GM18907 (cell line): ENCODE measurements at regions not wholly inside any gene's neighbourhood (a gene's known extent, or its start where the extent isn't known, plus 50 kb on each side); places are given as distances from the start of the nearest gene placed in this dataset.
"Not testable (repeated sequence)": the region's sequence is repeated elsewhere in the genome, so short reads cannot be mapped to it uniquely, and the experiment has no call there.

Source experiments
- ATAC-seq: cut with Tn5 transposase; IDR thresholded peaks from one replicate; pipeline ENCODE4 v1.9.1; 2021; ENCODE audit warnings: mild to moderate bottlenecking, moderate library complexity; ENCODE audit not compliant: unreplicated experiment

- no peak for ATAC-seq
These were observed 164.1 kb upstream of the KCNQ5 start for GRCh38 chr6:72457738-72458137.

- no peak for ATAC-seq
These were observed 163.3 kb upstream of the KCNQ5 start for GRCh38 chr6:72458521-72458920.

- no peak for ATAC-seq
These were observed 160.7 kb upstream of the KCNQ5 start for GRCh38 chr6:72461144-72461543.

- no peak for ATAC-seq
These were observed 157.6 kb upstream of the KCNQ5 start for GRCh38 chr6:72464246-72464645.

GRCh38 chr6:72464791-72465691, 156.8 kb upstream of the KCNQ5 start:
- no peak for ATAC-seq

- no peak for ATAC-seq
These were observed 155.4 kb upstream of the KCNQ5 start for GRCh38 chr6:72466471-72466870.

- no peak for ATAC-seq
These were observed 154.8 kb upstream of the KCNQ5 start for GRCh38 chr6:72466971-72467566.

- ATAC-seq: not testable (repeated sequence)
These were observed 152.4 kb upstream of the KCNQ5 start for GRCh38 chr6:72469406-72469983.

- ATAC-seq: no peak
These were observed 145.8 kb upstream of the KCNQ5 start for GRCh38 chr6:72476051-72476450.

- no peak for ATAC-seq
These were observed 145.2 kb upstream of the KCNQ5 start for GRCh38 chr6:72476646-72477045.

- no peak for ATAC-seq
These were observed 126.4 kb upstream of the KCNQ5 start for GRCh38 chr6:72495441-72495840.

GRCh38 chr6:72497186-72497585, 124.7 kb upstream of the KCNQ5 start:
- ATAC-seq: no peak

- no peak for ATAC-seq
These were observed 121.2 kb upstream of the KCNQ5 start for GRCh38 chr6:72500669-72501068.

GRCh38 chr6:72504406-72504805, 117.5 kb upstream of the KCNQ5 start:
- ATAC-seq: no peak

- peak; percentile 51 for ATAC-seq
These were observed 116.4 kb upstream of the KCNQ5 start for GRCh38 chr6:72505446-72505845.

GRCh38 chr6:72519871-72520270, 102.0 kb upstream of the KCNQ5 start:
- ATAC-seq: no peak

- no peak for ATAC-seq
These were observed 100.2 kb upstream of the KCNQ5 start for GRCh38 chr6:72521684-72522083.

- peak; percentile 87 for ATAC-seq
These were observed 99.1 kb upstream of the KCNQ5 start for GRCh38 chr6:72522735-72523141.

GRCh38 chr6:72524011-72524645, 97.7 kb upstream of the KCNQ5 start:
- no peak for ATAC-seq

- ATAC-seq: no peak
These were observed 95.9 kb upstream of the KCNQ5 start for GRCh38 chr6:72525821-72526510.

GRCh38 chr6:72530152-72530551, 91.7 kb upstream of the KCNQ5 start:
- no peak for ATAC-seq
